ENCODE measurements at regions not wholly inside any gene's neighbourhood (a gene's known extent, or its start where the extent isn't known, plus 50 kb on each side); places are given as distances from the start of the nearest gene placed in this dataset.

DNA sequence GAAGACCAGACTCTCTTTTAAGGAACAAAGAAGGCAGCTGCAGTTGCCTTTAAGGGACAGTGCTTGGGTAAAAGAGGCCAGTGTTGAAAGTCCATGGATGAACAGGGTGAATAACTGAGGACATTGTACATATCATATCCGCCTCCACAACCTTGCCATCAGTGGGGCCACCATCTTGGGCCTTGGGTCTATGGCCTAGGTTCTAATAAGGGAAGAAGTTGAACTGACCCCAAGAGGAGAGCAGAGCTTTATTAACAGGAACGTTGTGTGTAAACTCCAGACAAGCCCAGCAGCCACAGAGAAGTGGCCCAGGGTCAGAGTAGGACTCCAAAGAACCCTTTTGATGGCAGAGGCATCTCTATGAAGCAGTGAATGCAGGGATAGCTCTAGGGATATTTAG, 332.8 kb downstream of the CYP26B1 start:
- H3K4me3 ChIP-seq (ENCODE audit: low read depth, low read length, poor library complexity, severe bottlenecking), result no peak overlapping the region
- no peaks in the 10 kb centered on the region for H3K4me1 ChIP-seq (ENCODE audit: insufficient read depth, low read length, poor library complexity, severe bottlenecking)
- ChIA-PET POLR2A (ENCODE audit: low non-redundant PET) (no interaction called here), CTCF (no interaction called here)
- no peaks in the 10 kb centered on the region for H3K36me3 ChIP-seq (ENCODE audit: insufficient read depth, low read length, poor library complexity, severe bottlenecking)
- intact Hi-C loops (cut with micrococcal nuclease; ENCODE audit: unreplicated experiment), result no loop called here
- H3K27ac ChIP-seq (ENCODE audit: low read depth, low read length, poor library complexity, severe bottlenecking), result no peak overlapping the region
- no peaks in the 10 kb centered on the region for H3K27me3 ChIP-seq (replicated peaks; ENCODE audit: insufficient read depth, low read depth, low read length, poor library complexity)
- BruUV-seq (replicated peaks), result no TSS peak
- TF ChIP-seq EZH2 (IDR thresholded peaks at IDR 0.05; ENCODE audit: borderline replicate concordance, low read depth, low read length, poor library complexity, severe bottlenecking), result no peak
- TF ChIP-seq, protein P1, sequence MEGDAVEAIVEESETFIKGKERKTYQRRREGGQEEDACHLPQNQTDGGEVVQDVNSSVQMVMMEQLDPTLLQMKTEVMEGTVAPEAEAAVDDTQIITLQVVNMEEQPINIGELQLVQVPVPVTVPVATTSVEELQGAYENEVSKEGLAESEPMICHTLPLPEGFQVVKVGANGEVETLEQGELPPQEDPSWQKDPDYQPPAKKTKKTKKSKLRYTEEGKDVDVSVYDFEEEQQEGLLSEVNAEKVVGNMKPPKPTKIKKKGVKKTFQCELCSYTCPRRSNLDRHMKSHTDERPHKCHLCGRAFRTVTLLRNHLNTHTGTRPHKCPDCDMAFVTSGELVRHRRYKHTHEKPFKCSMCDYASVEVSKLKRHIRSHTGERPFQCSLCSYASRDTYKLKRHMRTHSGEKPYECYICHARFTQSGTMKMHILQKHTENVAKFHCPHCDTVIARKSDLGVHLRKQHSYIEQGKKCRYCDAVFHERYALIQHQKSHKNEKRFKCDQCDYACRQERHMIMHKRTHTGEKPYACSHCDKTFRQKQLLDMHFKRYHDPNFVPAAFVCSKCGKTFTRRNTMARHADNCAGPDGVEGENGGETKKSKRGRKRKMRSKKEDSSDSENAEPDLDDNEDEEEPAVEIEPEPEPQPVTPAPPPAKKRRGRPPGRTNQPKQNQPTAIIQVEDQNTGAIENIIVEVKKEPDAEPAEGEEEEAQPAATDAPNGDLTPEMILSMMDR (conservative IDR thresholded peaks at IDR 0.05; ENCODE audit: low read depth, low read length), result no peak
- no peak for DNase-seq (ENCODE audit: low spot score)
- H3K9me3 ChIP-seq (ENCODE audit: low read depth, low read length, poor library complexity, severe bottlenecking), result no peaks in the 10 kb centered on the region

DNA sequence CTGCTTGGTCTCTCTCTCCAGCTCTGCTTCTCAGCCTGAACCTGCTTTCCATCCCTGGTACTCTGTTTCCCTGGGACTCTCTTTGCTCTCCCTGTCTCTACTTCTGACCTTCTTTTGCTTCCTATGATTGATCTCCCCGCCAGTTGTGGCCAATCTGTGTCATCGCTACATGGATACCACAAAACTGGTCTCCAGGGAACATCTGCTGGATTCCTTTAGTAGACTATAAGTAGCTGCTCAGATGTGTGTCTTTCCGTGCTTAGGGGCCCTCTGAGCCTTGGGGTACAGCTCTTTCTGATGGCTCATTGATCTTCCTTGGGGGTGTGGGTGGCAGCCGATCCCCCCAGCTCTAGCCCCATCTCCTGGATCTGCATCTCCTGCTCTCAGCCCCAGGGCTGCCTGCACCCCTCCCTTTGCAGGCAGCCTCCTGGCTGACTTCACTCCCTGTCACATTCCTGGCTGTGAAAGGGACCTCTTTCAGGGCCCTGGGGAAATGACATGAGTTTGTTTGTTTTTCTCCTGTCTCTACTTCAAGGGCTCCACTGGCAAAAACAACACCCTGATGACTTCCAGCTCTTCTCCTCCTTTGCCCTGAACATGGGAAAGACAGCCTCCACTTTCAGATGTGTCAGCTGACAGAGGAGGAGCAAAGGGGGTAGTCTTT, 333.7 kb downstream of the CYP26B1 start:
- POLR2A ChIA-PET (ENCODE audit: low non-redundant PET), result no interaction called here

DNA sequence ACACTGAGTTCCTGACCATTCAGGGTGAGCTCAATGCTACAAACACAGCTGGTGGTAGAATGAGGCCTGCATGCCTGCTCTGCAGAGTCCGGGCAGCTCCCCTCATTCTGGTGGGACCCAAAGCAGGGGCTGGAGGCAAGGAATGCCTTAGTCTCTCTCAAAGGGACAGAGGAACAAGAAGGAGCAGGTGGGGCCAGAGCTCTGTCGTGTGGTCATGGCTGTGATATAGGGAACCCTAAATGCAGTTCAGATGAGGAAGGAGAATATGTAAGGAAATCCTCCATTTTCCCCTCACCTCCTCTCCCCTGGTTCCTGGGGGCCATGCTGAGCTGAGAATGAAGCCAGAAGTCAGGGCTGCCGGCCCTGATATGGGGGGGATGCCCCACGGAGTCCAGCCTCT, 334.3 kb downstream of the CYP26B1 start:
- no peak overlapping the region for H3K27ac ChIP-seq (ENCODE audit: low read depth, low read length, poor library complexity, severe bottlenecking)
- intact Hi-C loops (cut with micrococcal nuclease; ENCODE audit: unreplicated experiment), result no loop called here
- no peaks in the 10 kb centered on the region for H3K4me1 ChIP-seq (ENCODE audit: insufficient read depth, low read length, poor library complexity, severe bottlenecking)
- H3K9me3 ChIP-seq (ENCODE audit: low read depth, low read length, poor library complexity, severe bottlenecking), result no peaks in the 10 kb centered on the region
- no TSS peak for BruUV-seq (replicated peaks)
- CTCF ChIA-PET, result no interaction called here
- no peaks in the 10 kb centered on the region for H3K36me3 ChIP-seq (ENCODE audit: insufficient read depth, low read length, poor library complexity, severe bottlenecking)
- no peaks in the 10 kb centered on the region for H3K27me3 ChIP-seq (replicated peaks; ENCODE audit: insufficient read depth, low read depth, low read length, poor library complexity)
- no peak for TF ChIP-seq EZH2 (IDR thresholded peaks at IDR 0.05; ENCODE audit: borderline replicate concordance, low read depth, low read length, poor library complexity, severe bottlenecking)
- TF ChIP-seq, protein P1 (conservative IDR thresholded peaks at IDR 0.05; ENCODE audit: low read depth, low read length), result no peak
- no peak for DNase-seq (ENCODE audit: low spot score)
- POLR2A ChIA-PET (ENCODE audit: low non-redundant PET), result no interaction called here
- no peak overlapping the region for H3K4me3 ChIP-seq (ENCODE audit: low read depth, low read length, poor library complexity, severe bottlenecking)

More for the DNA sequence above, 333.7 kb downstream of the CYP26B1 start:
- intact Hi-C loops (cut with micrococcal nuclease; ENCODE audit: unreplicated experiment), result no loop called here
- TF ChIP-seq EZH2 (IDR thresholded peaks at IDR 0.05; ENCODE audit: borderline replicate concordance, low read depth, low read length, poor library complexity, severe bottlenecking), result no peak
- TF ChIP-seq, protein P1 (conservative IDR thresholded peaks at IDR 0.05; ENCODE audit: low read depth, low read length), result no peak
- BruUV-seq (replicated peaks), result no TSS peak
- Histone ChIP-seq H3K27ac (ENCODE audit: low read depth, low read length, poor library complexity, severe bottlenecking) (no peak overlapping the region), H3K4me3 (ENCODE audit: low read depth, low read length, poor library complexity, severe bottlenecking) (no peak overlapping the region), H3K4me1 (ENCODE audit: insufficient read depth, low read length, poor library complexity, severe bottlenecking) (no peaks in the 10 kb centered on the region), H3K36me3 (ENCODE audit: insufficient read depth, low read length, poor library complexity, severe bottlenecking) (no peaks in the 10 kb centered on the region), H3K27me3 (replicated peaks; ENCODE audit: insufficient read depth, low read depth, low read length, poor library complexity) (no peaks in the 10 kb centered on the region), H3K9me3 (ENCODE audit: low read depth, low read length, poor library complexity, severe bottlenecking) (no peaks in the 10 kb centered on the region)
- no peak for DNase-seq (ENCODE audit: low spot score)
- CTCF ChIA-PET, result no interaction called here

Data from A673 (cell line).